IMR-90 (cell line): ENCODE measurements at regions not wholly inside any gene's neighbourhood (a gene's known extent, or its start where the extent isn't known, plus 50 kb on each side); places are given as distances from the start of the nearest gene placed in this dataset.

Experiments used
- ATAC-seq: fragments of 200-7000 bp; cut with Tn5 transposase; 2 replicates; pipeline ENCODE4 v1.9.1; 2020; ENCODE audit warnings: low read depth, mild to moderate bottlenecking, moderate library complexity
- BruUV-seq: library from RNA; stranded (reverse); fragments of 400-500 nt; replicated peaks from 2 replicates; lab custom pipeline; 2021; lab: Mats Ljungman, UMichigan
- CTCF ChIA-PET: fragments of 300-600 bp; formaldehyde crosslinking; extraction: SDS; loops from one replicate; lab custom pipeline; 2021; ENCODE audit warnings: antibody characterized with exemption; lab: Yijun Ruan, JAX
- POLR2A ChIA-PET: fragments of 300-600 bp; sonication (Branson Sonifier 250); formaldehyde crosslinking; loops from one replicate; lab custom pipeline; 2022; ENCODE audit warnings: antibody characterized with exemption; ENCODE audit not compliant: unreplicated experiment; lab: Charles Lee
- DNase-seq: peaks from one replicate; pipeline ENCODE4 v3.0.0; 2013
- H2AFZ ChIP-seq: replicated peaks from 2 replicates; pipeline ENCODE3; 2013; ENCODE audit warnings: low read length, mild to moderate bottlenecking; ENCODE audit not compliant: poor library complexity
- H2AK5ac ChIP-seq: 2 replicates; pipeline ENCODE4 v1.6.1; 2013; ENCODE audit warnings: low read depth, low read length, inconsistent platforms
- H2AK9ac ChIP-seq: replicated peaks from 2 replicates; pipeline ENCODE3; 2013; ENCODE audit warnings: mild to moderate bottlenecking, low read depth, low read length, moderate library complexity; ENCODE audit not compliant: poor library complexity
- H2BK120ac ChIP-seq: 2 replicates; pipeline ENCODE4 v1.6.1; 2013; ENCODE audit warnings: low read depth, low read length, inconsistent platforms
- H2BK15ac ChIP-seq: 3 replicates; pipeline ENCODE4 v1.6.1; 2013; ENCODE audit warnings: low read depth, low read length, inconsistent platforms
- H2BK20ac ChIP-seq: 2 replicates; pipeline ENCODE4 v1.6.1; 2013; ENCODE audit warnings: low read depth, mild to moderate bottlenecking, inconsistent platforms, low read length, moderate library complexity
- H2BK5ac ChIP-seq: 2 replicates; pipeline ENCODE4 v1.6.1; 2013; ENCODE audit warnings: mild to moderate bottlenecking, low read depth, low read length, inconsistent platforms; ENCODE audit not compliant: poor library complexity, severe bottlenecking
- H3K14ac ChIP-seq: replicated peaks from 2 replicates; pipeline ENCODE4 v1.6.1; 2013; ENCODE audit warnings: low read depth, low read length, inconsistent platforms
- H3K18ac ChIP-seq: 2 replicates; pipeline ENCODE4 v1.6.1; 2013; ENCODE audit warnings: low read depth, low read length, control low read depth
- H3K23ac ChIP-seq: 2 replicates; pipeline ENCODE4 v1.6.1; 2013; ENCODE audit warnings: low read depth, low read length, inconsistent platforms
- H3K27ac ChIP-seq: 2 replicates; pipeline ENCODE4 v1.5.1; 2013; ENCODE audit warnings: mild to moderate bottlenecking, control low read depth, low read length; ENCODE audit not compliant: insufficient read depth
- H3K27me3 ChIP-seq: 2 replicates; pipeline ENCODE4 v1.6.1; 2013; ENCODE audit warnings: low read length; ENCODE audit not compliant: control insufficient read depth, insufficient read depth
- H3K36me3 ChIP-seq: 2 replicates; pipeline ENCODE4 v1.6.1; 2013; ENCODE audit warnings: low read length, mixed read lengths; ENCODE audit not compliant: control insufficient read depth, insufficient read depth
- H3K4ac ChIP-seq: 2 replicates; pipeline ENCODE4 v1.6.1; 2013; ENCODE audit warnings: low read depth, low read length, inconsistent platforms
- H3K4me1 ChIP-seq: 2 replicates; pipeline ENCODE4 v1.6.1; 2013; ENCODE audit warnings: low read length, mixed read lengths; ENCODE audit not compliant: control insufficient read depth, insufficient read depth
- H3K4me2 ChIP-seq: 2 replicates; pipeline ENCODE4 v1.6.1; 2013; ENCODE audit warnings: low read depth, mild to moderate bottlenecking, control low read depth, low read length, moderate library complexity
- H3K4me3 ChIP-seq: 2 replicates; pipeline ENCODE4 v1.5.1; 2013; ENCODE audit warnings: low read depth, mild to moderate bottlenecking, control low read depth, low read length, moderate library complexity; ENCODE audit not compliant: insufficient read depth
- H3K56ac ChIP-seq: 2 replicates; pipeline ENCODE4 v1.6.1; 2013; ENCODE audit warnings: low read length, inconsistent platforms; ENCODE audit not compliant: insufficient read depth; ENCODE audit errors: extremely low read depth
- H3K79me1 ChIP-seq, 2 experiments: 2 replicates each; pipeline ENCODE4 v1.6.1; 2013; ENCODE audit warnings: low read length in 2 of 2, inconsistent platforms in 1 of 2, low read depth in 1 of 2
- H3K9ac ChIP-seq: 2 replicates; pipeline ENCODE4 v1.6.1; 2013; ENCODE audit warnings: low read depth, low read length, control low read depth
- H3K9me1 ChIP-seq: 2 replicates; pipeline ENCODE4 v1.6.1; 2013; ENCODE audit warnings: low read length, inconsistent platforms; ENCODE audit not compliant: insufficient read depth
- H3K9me3 ChIP-seq: 2 replicates; pipeline ENCODE4 v1.6.1; 2013; ENCODE audit warnings: low read length; ENCODE audit not compliant: control insufficient read depth, insufficient read depth
- H4K20me1 ChIP-seq: 2 replicates; pipeline ENCODE4 v1.6.1; 2013; ENCODE audit warnings: low read length, inconsistent platforms; ENCODE audit not compliant: insufficient read depth
- H4K5ac ChIP-seq: 2 replicates; pipeline ENCODE4 v1.6.1; 2013; ENCODE audit warnings: mild to moderate bottlenecking, low read depth, low read length, control low read depth
- H4K8ac ChIP-seq, 2 experiments: 2 replicates each; pipeline ENCODE4 v1.6.1; 2013; ENCODE audit warnings: low read depth in 2 of 2, low read length in 2 of 2, control low read depth in 1 of 2, inconsistent platforms in 1 of 2
- H4K91ac ChIP-seq: 2 replicates; pipeline ENCODE4 v1.6.1; 2013; ENCODE audit warnings: low read depth, low read length, inconsistent platforms; ENCODE audit not compliant: insufficient read depth
- BHLHE40 ChIP-seq: fragments of 150-350 bp; IDR thresholded peaks from 2 replicates; pipeline ENCODE4 v1.6.1; 2016; ENCODE audit warnings: mild to moderate bottlenecking, low read depth, low read length
- CEBPB ChIP-seq: IDR thresholded peaks from 2 replicates; pipeline ENCODE4 v1.6.1; 2012; ENCODE audit warnings: low read depth, low read length, improper control_type of control experiment
- CHD1 ChIP-seq: IDR thresholded peaks from 2 replicates; pipeline ENCODE4 v1.6.1; 2012; ENCODE audit warnings: low read depth, low read length, improper control_type of control experiment
- CTCF ChIP-seq: conservative IDR thresholded peaks from 2 replicates; pipeline ENCODE4 v1.5.1; 2012; ENCODE audit warnings: mild to moderate bottlenecking, low read depth, low read length, improper control_type of control experiment
- ELK1 ChIP-seq: fragments of 150-350 bp; IDR thresholded peaks from 2 replicates; pipeline ENCODE4 v1.6.1; 2016; ENCODE audit warnings: low read depth, mild to moderate bottlenecking, low read length, moderate library complexity, borderline replicate concordance
- FOS ChIP-seq: fragments of 150-350 bp; IDR thresholded peaks from 2 replicates; pipeline ENCODE4 v1.6.1; 2016; ENCODE audit warnings: low read depth, low read length
- MAFK ChIP-seq: IDR thresholded peaks from 2 replicates; pipeline ENCODE4 v1.6.1; 2012; ENCODE audit warnings: low read depth, low read length, improper control_type of control experiment
- MAZ ChIP-seq: IDR thresholded peaks from 2 replicates; pipeline ENCODE4 v1.6.1; 2012; ENCODE audit warnings: low read depth, mild to moderate bottlenecking, low read length, improper control_type of control experiment, moderate library complexity, borderline replicate concordance
- MXI1 ChIP-seq: IDR thresholded peaks from 2 replicates; pipeline ENCODE4 v1.6.1; 2012; ENCODE audit warnings: low read depth, mild to moderate bottlenecking, low read length, moderate library complexity, borderline replicate concordance
- NFE2L2 ChIP-seq: fragments of 150-350 bp; IDR thresholded peaks from 2 replicates; pipeline ENCODE4 v1.6.1; 2016; ENCODE audit warnings: low read depth, mild to moderate bottlenecking, low read length
- POLR2A ChIP-seq: IDR thresholded peaks from 2 replicates; pipeline ENCODE4 v1.6.1; 2012; ENCODE audit warnings: mild to moderate bottlenecking, low read depth, low read length
- RAD21 ChIP-seq: IDR thresholded peaks from 2 replicates; pipeline ENCODE4 v1.6.1; 2012; ENCODE audit warnings: low read length, improper control_type of control experiment
- RCOR1 ChIP-seq: IDR thresholded peaks from 2 replicates; pipeline ENCODE4 v1.6.1; 2012; ENCODE audit warnings: mild to moderate bottlenecking, low read length, improper control_type of control experiment; ENCODE audit not compliant: insufficient replicate concordance
- RFX5 ChIP-seq: IDR thresholded peaks from 2 replicates; pipeline ENCODE4 v1.8.0; 2012; ENCODE audit warnings: low read depth, mild to moderate bottlenecking, low read length, moderate library complexity
- SMC3 ChIP-seq: fragments of 150-350 bp; IDR thresholded peaks from 2 replicates; pipeline ENCODE4 v1.6.1; 2016; ENCODE audit warnings: low read depth, mild to moderate bottlenecking, antibody characterized with exemption, low read length, moderate library complexity
- USF2 ChIP-seq: fragments of 150-350 bp; IDR thresholded peaks from 2 replicates; pipeline ENCODE4 v1.6.1; 2017; ENCODE audit warnings: mild to moderate bottlenecking, antibody characterized with exemption, low read length, low read depth
- WGBS, 2 experiments: methylation state at CpG; one replicate each; pipeline versions ENCODE4 v1.1.5 to v1.1.7; 2013; ENCODE audit warnings: missing lambda C conversion rate in 2 of 2; ENCODE audit not compliant: insufficient read length in 1 of 2; ENCODE audit errors: extremely low coverage in 2 of 2; 5-methylcytosine and 5-hydroxymethylcytosine counted together
- dilution Hi-C: fragments of 300-500 bp; cut with HindIII; formaldehyde crosslinking; loops from one replicate; pipeline ENCODE4 v1.14.3; 2018; ENCODE audit warnings: low sequenced_read_pairs; ENCODE audit not compliant: unreplicated experiment
- in situ Hi-C: fragments of 300-500 bp; cut with MboI; formaldehyde crosslinking; loops from 3 replicates; pipeline ENCODE4 v1.14.3; 2019; ENCODE audit warnings: low sequenced_read_pairs, inconsistent platforms, mixed read lengths
- intact Hi-C: fragments of 100-400 bp; cut with micrococcal nuclease; formaldehyde crosslinking; loops from 2 replicates; pipeline ENCODE4 v1.10.0; 2022

- no peak overlapping the region for H2BK15ac ChIP-seq
Observed at GRCh38 chr12:127621366-127621765, 645.6 kb upstream of the TMEM132C start.

More at GRCh38 chr12:127621366-127621765, 645.6 kb upstream of the TMEM132C start:
- Histone ChIP-seq H3K27me3 (no peaks in the 10 kb centered on the region), H3K4me2 (no peak overlapping the region), H2BK120ac (no peak overlapping the region), H2AK5ac (no peak overlapping the region), H3K27ac (no peak overlapping the region), H3K4ac (no peak overlapping the region), H3K14ac (no peak overlapping the region), H3K18ac (no peak overlapping the region), H4K91ac (no peak overlapping the region), H2BK5ac (no peak overlapping the region), H4K5ac (no peak overlapping the region), H4K20me1 (no peaks in the 10 kb centered on the region), H3K23ac (no peak overlapping the region), H3K79me1 (no peaks in the 10 kb centered on the region), H3K4me1 (no peaks in the 10 kb centered on the region), H3K36me3 (no peaks in the 10 kb centered on the region), H4K8ac (no peak overlapping the region), H3K9ac (no peak overlapping the region), H3K9me3 (no peaks in the 10 kb centered on the region; the same call in 1 of the 2 replicates), H2BK20ac (no peak overlapping the region), H3K4me3 (no peak overlapping the region), H3K56ac (no peak overlapping the region), H2AK9ac (no peak overlapping the region), H2AFZ (no peak overlapping the region), H3K9me1 (no peaks in the 10 kb centered on the region)
- intact Hi-C loops (no loop called here), dilution Hi-C loops (no loop called here), in situ Hi-C loops (no loop called here)
- TF ChIP-seq CEBPB, result no peak
- TF ChIP-seq RAD21, result no peak
- no peak for TF ChIP-seq POLR2A
- no peak for TF ChIP-seq RFX5
- no peak for TF ChIP-seq RCOR1
- no peak for TF ChIP-seq MAZ
- no peak for TF ChIP-seq MAFK
- no peak for TF ChIP-seq SMC3
- TF ChIP-seq BHLHE40, result no peak
- TF ChIP-seq NFE2L2, result no peak
- no peak for TF ChIP-seq USF2
- TF ChIP-seq CTCF, result no peak
- TF ChIP-seq FOS, result no peak
- no peak for TF ChIP-seq CHD1
- no peak for TF ChIP-seq MXI1
- TF ChIP-seq ELK1, result no peak
- ChIA-PET POLR2A (no interaction called here), CTCF (no interaction called here)
- DNase-seq (no peak), ATAC-seq (no peak)
- BruUV-seq, result no TSS peak
- WGBS, 2 experiments, result 58% methylated on average over 5 of the region's 9 CpGs; no CpG with 5 or more reads in 1 of the 2 experiments
